ENCODE measurements at regions not wholly inside any gene's neighbourhood (a gene's known extent, or its start where the extent isn't known, plus 50 kb on each side); places are given as distances from the start of the nearest gene placed in this dataset.
"Not testable (repeated sequence)": the region's sequence is repeated elsewhere in the genome, so short reads cannot be mapped to it uniquely, and the experiment has no call there.

DNA sequence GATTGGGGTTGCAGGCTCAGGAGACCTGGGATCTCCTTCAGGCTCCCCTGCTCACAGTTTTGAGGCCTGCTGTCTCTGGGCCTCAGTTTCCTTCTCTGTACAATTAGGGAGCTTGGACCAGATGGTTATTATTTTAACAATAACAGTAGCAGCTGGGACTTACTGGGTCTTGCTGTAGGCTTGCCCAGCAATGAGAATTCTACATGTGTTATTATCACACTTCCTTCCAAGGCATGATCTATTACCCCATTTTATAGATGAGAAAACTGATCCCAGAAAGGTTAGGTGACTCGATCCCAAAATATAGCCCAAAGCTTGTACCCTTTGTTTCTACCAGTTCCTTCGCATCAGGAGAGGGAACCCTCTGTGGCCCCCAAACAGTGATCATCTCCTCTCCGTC is 153.8 kb downstream of the PTPRU start:
- Histone ChIP-seq H3K27me3 (ENCODE audit: control insufficient read depth in 1 of 2, insufficient read depth in 2 of 2, low read length in 2 of 2) (no peaks in the 10 kb centered on the region), H3K9me3 (ENCODE audit: control insufficient read depth in 2 of 2, insufficient read depth in 1 of 2, low read depth in 1 of 2, low read length in 1 of 2) (no peaks in the 10 kb centered on the region), H3K4me1 (ENCODE audit: control insufficient read depth in 2 of 2, insufficient read depth in 2 of 2, low read length in 1 of 2) (peaks cover 0 to 2% of the 10 kb centered on the region in 2 donors), H3K27ac (ENCODE audit: low read depth in 2 of 2, low read length in 1 of 2) (no peak overlapping the region), H3K36me3 (ENCODE audit: control insufficient read depth in 2 of 2, insufficient read depth in 2 of 2, low read length in 1 of 2) (no peaks in the 10 kb centered on the region), H3K4me3 (ENCODE audit: low read depth in 1 of 2, low read length in 2 of 2) (no peak overlapping the region)
- WGBS, 2 donors = 59 to 81% methylated on average over 3 of the region's 3 CpGs

GRCh38 chr1:29389533-29390041 is 153.3 kb downstream of the PTPRU start:
- H3K4me1 ChIP-seq (ENCODE audit: control insufficient read depth in 2 of 2, insufficient read depth in 2 of 2, low read length in 1 of 2) = peaks cover under 1 to 2% of the 10 kb centered on the region in 2 donors
- no peak overlapping the region for H3K27ac ChIP-seq (ENCODE audit: low read depth in 2 of 2, low read length in 1 of 2)
- no peak overlapping the region for H3K4me3 ChIP-seq (ENCODE audit: low read depth in 1 of 2, low read length in 2 of 2)
- no peaks in the 10 kb centered on the region for H3K36me3 ChIP-seq (ENCODE audit: control insufficient read depth in 2 of 2, insufficient read depth in 2 of 2, low read length in 1 of 2)
- 48 to 55% methylated on average over 2 of the region's 2 CpGs for WGBS, 2 donors
- H3K9me3 ChIP-seq (ENCODE audit: control insufficient read depth in 2 of 2, insufficient read depth in 1 of 2, low read depth in 1 of 2, low read length in 1 of 2) = no peaks in the 10 kb centered on the region
- H3K27me3 ChIP-seq (ENCODE audit: control insufficient read depth in 1 of 2, insufficient read depth in 2 of 2, low read length in 2 of 2) = no peaks in the 10 kb centered on the region

- no peaks in the 10 kb centered on the region for H3K27me3 ChIP-seq (ENCODE audit: control insufficient read depth in 1 of 2, insufficient read depth in 2 of 2, low read length in 2 of 2)
- H3K4me3 ChIP-seq (ENCODE audit: low read depth in 1 of 2, low read length in 2 of 2) = no peak overlapping the region
- peaks cover 2 to 3% of the 10 kb centered on the region in 2 donors for H3K4me1 ChIP-seq (ENCODE audit: control insufficient read depth in 2 of 2, insufficient read depth in 2 of 2, low read length in 1 of 2)
- WGBS, 2 donors = 77 to 79% methylated on average over 6 of the region's 6 CpGs
- no peak overlapping the region for H3K27ac ChIP-seq (ENCODE audit: low read depth in 2 of 2, low read length in 1 of 2)
- H3K9me3 ChIP-seq (ENCODE audit: control insufficient read depth in 2 of 2, insufficient read depth in 1 of 2, low read depth in 1 of 2, low read length in 1 of 2) = no peaks in the 10 kb centered on the region
- H3K36me3 ChIP-seq (ENCODE audit: control insufficient read depth in 2 of 2, insufficient read depth in 2 of 2, low read length in 1 of 2) = no peaks in the 10 kb centered on the region
Observed at GRCh38 chr1:29388884-29389283, 152.6 kb downstream of the PTPRU start.

DNA sequence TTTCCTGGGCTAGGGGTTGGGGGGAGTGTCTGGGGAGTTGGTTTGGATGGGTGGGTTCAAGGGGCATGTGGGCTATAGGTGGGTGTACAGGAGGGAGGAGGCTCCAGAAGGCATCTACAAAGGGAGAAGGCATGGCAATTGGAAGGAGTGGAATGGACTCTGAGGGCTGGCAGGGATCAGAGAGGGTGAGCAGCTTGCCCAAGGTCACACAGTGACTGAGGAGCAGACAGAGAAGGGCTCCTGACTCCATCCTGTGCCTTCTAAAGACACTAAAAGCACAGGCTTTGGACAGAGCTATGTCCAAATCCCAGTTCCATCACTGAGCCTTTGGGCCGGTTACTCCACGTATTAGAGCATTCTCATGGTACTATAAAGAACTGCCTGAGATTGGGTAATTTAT is 151.8 kb downstream of the PTPRU start:
- Histone ChIP-seq H3K27ac (ENCODE audit: low read depth in 2 of 2, low read length in 1 of 2) (no peak overlapping the region), H3K36me3 (ENCODE audit: control insufficient read depth in 2 of 2, insufficient read depth in 2 of 2, low read length in 1 of 2) (no peaks in the 10 kb centered on the region), H3K4me3 (ENCODE audit: low read depth in 1 of 2, low read length in 2 of 2) (no peak overlapping the region), H3K27me3 (ENCODE audit: control insufficient read depth in 1 of 2, insufficient read depth in 2 of 2, low read length in 2 of 2) (no peaks in the 10 kb centered on the region), H3K9me3 (ENCODE audit: control insufficient read depth in 2 of 2, insufficient read depth in 1 of 2, low read depth in 1 of 2, low read length in 1 of 2) (no peaks in the 10 kb centered on the region), H3K4me1 (ENCODE audit: control insufficient read depth in 2 of 2, insufficient read depth in 2 of 2, low read length in 1 of 2) (peaks cover 2 to 3% of the 10 kb centered on the region in 2 donors)
- 87 to 88% methylated on average over 2 of the region's 2 CpGs for WGBS, 2 donors

DNA sequence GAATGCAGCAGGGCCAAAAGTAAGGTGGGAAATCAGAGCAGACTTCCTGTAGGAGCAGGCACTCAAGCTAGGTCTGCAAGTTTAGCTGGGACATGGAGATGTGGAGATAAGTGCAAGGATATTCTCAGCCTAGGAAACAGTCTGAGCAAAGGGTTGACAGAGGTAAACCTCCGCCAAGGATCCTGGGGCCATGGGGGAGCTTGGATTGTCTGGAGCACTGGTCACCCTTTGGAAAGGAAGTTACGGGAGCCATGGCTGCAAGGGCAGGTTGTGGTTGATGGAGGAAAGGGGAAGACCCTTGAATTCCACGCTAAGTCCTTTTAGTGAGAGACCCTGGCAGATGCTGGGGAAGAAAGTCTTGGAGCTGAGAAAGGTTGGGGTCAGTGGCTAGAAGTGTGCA is 150.9 kb downstream of the PTPRU start:
- no peaks in the 10 kb centered on the region for H3K9me3 ChIP-seq (ENCODE audit: control insufficient read depth in 2 of 2, insufficient read depth in 1 of 2, low read depth in 1 of 2, low read length in 1 of 2)
- no peaks in the 10 kb centered on the region for H3K36me3 ChIP-seq (ENCODE audit: control insufficient read depth in 2 of 2, insufficient read depth in 2 of 2, low read length in 1 of 2)
- WGBS, 2 donors = 72 to 79% methylated on average over 3 of the region's 3 CpGs

GRCh38 chr1:29386453-29386852 is 150.1 kb downstream of the PTPRU start:
- WGBS, 2 donors = 92 to 96% methylated on average over 1 of the region's 1 CpG
- not testable (repeated sequence) for H3K9me3 ChIP-seq (ENCODE audit: control insufficient read depth in 2 of 2, insufficient read depth in 1 of 2, low read depth in 1 of 2, low read length in 1 of 2); H3K36me3 ChIP-seq (ENCODE audit: control insufficient read depth in 2 of 2, insufficient read depth in 2 of 2, low read length in 1 of 2); H3K27ac ChIP-seq (ENCODE audit: low read depth in 2 of 2, low read length in 1 of 2); H3K4me1 ChIP-seq (ENCODE audit: control insufficient read depth in 2 of 2, insufficient read depth in 2 of 2, low read length in 1 of 2); H3K4me3 ChIP-seq (ENCODE audit: low read depth in 1 of 2, low read length in 2 of 2); H3K27me3 ChIP-seq (ENCODE audit: control insufficient read depth in 1 of 2, insufficient read depth in 2 of 2, low read length in 2 of 2)

More for the DNA sequence above, 150.9 kb downstream of the PTPRU start:
- H3K27ac ChIP-seq (ENCODE audit: low read depth in 2 of 2, low read length in 1 of 2) = no peak overlapping the region
- H3K4me1 ChIP-seq (ENCODE audit: control insufficient read depth in 2 of 2, insufficient read depth in 2 of 2, low read length in 1 of 2) = peaks cover 2 to 3% of the 10 kb centered on the region in 2 donors
- no peak overlapping the region for H3K4me3 ChIP-seq (ENCODE audit: low read depth in 1 of 2, low read length in 2 of 2)
- H3K27me3 ChIP-seq (ENCODE audit: control insufficient read depth in 1 of 2, insufficient read depth in 2 of 2, low read length in 2 of 2) = no peaks in the 10 kb centered on the region

- Histone ChIP-seq H3K4me1 (ENCODE audit: control insufficient read depth in 2 of 2, insufficient read depth in 2 of 2, low read length in 1 of 2) (peaks cover 2 to 3% of the 10 kb centered on the region in 2 donors), H3K4me3 (ENCODE audit: low read depth in 1 of 2, low read length in 2 of 2) (no peak overlapping the region), H3K9me3 (ENCODE audit: control insufficient read depth in 2 of 2, insufficient read depth in 1 of 2, low read depth in 1 of 2, low read length in 1 of 2) (no peaks in the 10 kb centered on the region), H3K27me3 (ENCODE audit: control insufficient read depth in 1 of 2, insufficient read depth in 2 of 2, low read length in 2 of 2) (no peaks in the 10 kb centered on the region), H3K36me3 (ENCODE audit: control insufficient read depth in 2 of 2, insufficient read depth in 2 of 2, low read length in 1 of 2) (no peaks in the 10 kb centered on the region), H3K27ac (ENCODE audit: low read depth in 2 of 2, low read length in 1 of 2) (no peak overlapping the region)
- WGBS, 2 donors = 50 to 69% methylated on average over 5 of the region's 5 CpGs
Observed at GRCh38 chr1:29385966-29386365, 149.6 kb downstream of the PTPRU start.

GRCh38 chr1:29384496-29385015 is 148.2 kb downstream of the PTPRU start:
- H3K27me3 ChIP-seq (ENCODE audit: control insufficient read depth in 1 of 2, insufficient read depth in 2 of 2, low read length in 2 of 2) = no peaks in the 10 kb centered on the region
- H3K4me1 ChIP-seq (ENCODE audit: control insufficient read depth in 2 of 2, insufficient read depth in 2 of 2, low read length in 1 of 2) = peaks cover 0 to 3% of the 10 kb centered on the region in 2 donors
- 52 to 66% methylated on average over 9 of the region's 9 CpGs for WGBS, 2 donors
- H3K27ac ChIP-seq (ENCODE audit: low read depth in 2 of 2, low read length in 1 of 2) = no peak overlapping the region
- H3K4me3 ChIP-seq (ENCODE audit: low read depth in 1 of 2, low read length in 2 of 2) = no peak overlapping the region
- no peaks in the 10 kb centered on the region for H3K36me3 ChIP-seq (ENCODE audit: control insufficient read depth in 2 of 2, insufficient read depth in 2 of 2, low read length in 1 of 2)
- H3K9me3 ChIP-seq (ENCODE audit: control insufficient read depth in 2 of 2, insufficient read depth in 1 of 2, low read depth in 1 of 2, low read length in 1 of 2) = no peaks in the 10 kb centered on the region

GRCh38 chr1:29383746-29384371 is 147.5 kb downstream of the PTPRU start:
- Histone ChIP-seq H3K4me3 (ENCODE audit: low read depth in 1 of 2, low read length in 2 of 2) (no peak overlapping the region), H3K4me1 (ENCODE audit: control insufficient read depth in 2 of 2, insufficient read depth in 2 of 2, low read length in 1 of 2) (peaks cover 0 to 3% of the 10 kb centered on the region in 2 donors), H3K27ac (ENCODE audit: low read depth in 2 of 2, low read length in 1 of 2) (no peak overlapping the region), H3K27me3 (ENCODE audit: control insufficient read depth in 1 of 2, insufficient read depth in 2 of 2, low read length in 2 of 2) (no peaks in the 10 kb centered on the region), H3K36me3 (ENCODE audit: control insufficient read depth in 2 of 2, insufficient read depth in 2 of 2, low read length in 1 of 2) (no peaks in the 10 kb centered on the region), H3K9me3 (ENCODE audit: control insufficient read depth in 2 of 2, insufficient read depth in 1 of 2, low read depth in 1 of 2, low read length in 1 of 2) (no peaks in the 10 kb centered on the region)
- 30 to 37% methylated on average over 7 of the region's 7 CpGs for WGBS, 2 donors

Data from esophagus (tissue), 2 donors.